ENCODE measurements at regions not wholly inside any gene's neighbourhood (a gene's known extent, or its start where the extent isn't known, plus 50 kb on each side); places are given as distances from the start of the nearest gene placed in this dataset.

DNA sequence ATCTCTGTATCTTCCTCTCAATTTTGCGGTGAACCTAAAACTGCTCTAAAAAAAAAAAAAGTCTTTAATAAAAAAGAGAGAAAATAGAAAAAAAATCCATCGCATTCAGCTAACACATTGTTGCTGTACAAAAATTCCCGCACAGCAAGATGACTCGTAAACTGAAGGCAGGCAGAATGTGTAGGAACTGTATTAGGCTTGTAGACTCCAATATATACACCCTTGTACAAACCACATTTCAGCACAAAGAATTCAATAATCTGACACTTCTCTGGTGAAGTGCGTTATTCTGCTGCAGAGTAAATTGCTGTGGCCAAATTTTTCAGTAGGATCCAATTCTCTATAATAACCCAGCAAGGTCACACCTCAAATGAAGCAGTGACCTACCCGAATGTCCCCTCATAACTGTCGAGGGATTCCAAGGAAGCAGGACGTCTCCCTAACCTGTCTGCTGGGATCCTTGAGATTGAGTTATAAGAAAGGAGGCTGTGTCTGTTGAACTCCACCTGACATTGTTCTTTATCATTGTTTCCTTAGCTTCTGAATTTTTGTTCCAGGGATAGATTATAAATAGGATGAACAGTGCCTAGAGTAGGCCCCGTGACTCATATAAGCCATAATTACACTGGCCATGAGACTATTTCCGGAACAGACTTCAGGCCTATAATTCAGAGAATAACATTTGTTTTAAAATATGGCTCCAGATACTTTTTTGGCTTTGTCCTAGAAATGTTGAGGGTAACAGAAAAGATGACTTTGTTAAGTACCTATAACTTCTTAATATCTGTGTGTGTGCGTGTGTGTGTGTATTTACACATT, 348.3 kb downstream of the PCDH7 start:
- ATAC-seq, result no peak
- TF ChIP-seq, protein P1, sequence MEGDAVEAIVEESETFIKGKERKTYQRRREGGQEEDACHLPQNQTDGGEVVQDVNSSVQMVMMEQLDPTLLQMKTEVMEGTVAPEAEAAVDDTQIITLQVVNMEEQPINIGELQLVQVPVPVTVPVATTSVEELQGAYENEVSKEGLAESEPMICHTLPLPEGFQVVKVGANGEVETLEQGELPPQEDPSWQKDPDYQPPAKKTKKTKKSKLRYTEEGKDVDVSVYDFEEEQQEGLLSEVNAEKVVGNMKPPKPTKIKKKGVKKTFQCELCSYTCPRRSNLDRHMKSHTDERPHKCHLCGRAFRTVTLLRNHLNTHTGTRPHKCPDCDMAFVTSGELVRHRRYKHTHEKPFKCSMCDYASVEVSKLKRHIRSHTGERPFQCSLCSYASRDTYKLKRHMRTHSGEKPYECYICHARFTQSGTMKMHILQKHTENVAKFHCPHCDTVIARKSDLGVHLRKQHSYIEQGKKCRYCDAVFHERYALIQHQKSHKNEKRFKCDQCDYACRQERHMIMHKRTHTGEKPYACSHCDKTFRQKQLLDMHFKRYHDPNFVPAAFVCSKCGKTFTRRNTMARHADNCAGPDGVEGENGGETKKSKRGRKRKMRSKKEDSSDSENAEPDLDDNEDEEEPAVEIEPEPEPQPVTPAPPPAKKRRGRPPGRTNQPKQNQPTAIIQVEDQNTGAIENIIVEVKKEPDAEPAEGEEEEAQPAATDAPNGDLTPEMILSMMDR (IDR thresholded peaks at IDR 0.05), result no peak
- TF ChIP-seq POLR2A (IDR thresholded peaks at IDR 0.05), result no peak
- intact Hi-C loops (cut with DNase I), result no loop called here
- no peak for DNase-seq
- Histone ChIP-seq H3K36me3 (no peaks in the 10 kb centered on the region), H3K4me1 (no peaks in the 10 kb centered on the region), H3K27me3 (no peaks in the 10 kb centered on the region), H3K9me3 (no peaks in the 10 kb centered on the region), H3K27ac (no peak overlapping the region), H3K4me3 (no peak overlapping the region)
- 49% methylated on average over 11 of the region's 11 CpGs for WGBS (ENCODE audit: insufficient coverage, low coverage, low lambda C conversion rate, missing lambda C conversion rate)

DNA sequence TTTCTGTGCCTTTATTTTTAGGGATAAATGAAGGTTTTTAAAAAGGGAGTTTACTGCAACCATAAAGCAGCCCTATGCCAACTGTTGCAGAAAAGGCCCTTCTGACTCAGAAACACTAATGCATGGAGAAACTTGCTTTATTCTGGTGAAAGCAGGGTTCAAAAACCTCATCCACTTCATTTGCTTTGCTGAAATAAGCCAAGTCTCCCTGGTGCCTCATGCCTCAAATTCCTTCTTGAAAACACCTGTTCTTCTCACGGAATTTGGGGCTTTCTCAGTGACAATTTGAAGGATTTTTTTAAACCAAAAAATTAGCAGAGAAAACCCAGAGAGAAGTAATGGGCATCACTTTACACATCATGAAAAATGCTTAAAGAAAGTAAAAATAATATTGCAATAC, 349.0 kb downstream of the PCDH7 start:
- Histone ChIP-seq H3K4me1 (no peaks in the 10 kb centered on the region), H3K9me3 (no peaks in the 10 kb centered on the region), H3K4me3 (no peak overlapping the region), H3K27ac (no peak overlapping the region), H3K27me3 (no peaks in the 10 kb centered on the region), H3K36me3 (no peaks in the 10 kb centered on the region)
- TF ChIP-seq, protein P1 (IDR thresholded peaks at IDR 0.05), result no peak
- no peak for TF ChIP-seq POLR2A (IDR thresholded peaks at IDR 0.05)
- DNase-seq (no peak), ATAC-seq (no peak)
- 33% methylated on average over 1 of the region's 1 CpG for whole genome bisulfite sequencing (ENCODE audit: insufficient coverage, low coverage, low lambda C conversion rate, missing lambda C conversion rate)
- intact Hi-C loops (cut with DNase I), result no loop called here

DNA sequence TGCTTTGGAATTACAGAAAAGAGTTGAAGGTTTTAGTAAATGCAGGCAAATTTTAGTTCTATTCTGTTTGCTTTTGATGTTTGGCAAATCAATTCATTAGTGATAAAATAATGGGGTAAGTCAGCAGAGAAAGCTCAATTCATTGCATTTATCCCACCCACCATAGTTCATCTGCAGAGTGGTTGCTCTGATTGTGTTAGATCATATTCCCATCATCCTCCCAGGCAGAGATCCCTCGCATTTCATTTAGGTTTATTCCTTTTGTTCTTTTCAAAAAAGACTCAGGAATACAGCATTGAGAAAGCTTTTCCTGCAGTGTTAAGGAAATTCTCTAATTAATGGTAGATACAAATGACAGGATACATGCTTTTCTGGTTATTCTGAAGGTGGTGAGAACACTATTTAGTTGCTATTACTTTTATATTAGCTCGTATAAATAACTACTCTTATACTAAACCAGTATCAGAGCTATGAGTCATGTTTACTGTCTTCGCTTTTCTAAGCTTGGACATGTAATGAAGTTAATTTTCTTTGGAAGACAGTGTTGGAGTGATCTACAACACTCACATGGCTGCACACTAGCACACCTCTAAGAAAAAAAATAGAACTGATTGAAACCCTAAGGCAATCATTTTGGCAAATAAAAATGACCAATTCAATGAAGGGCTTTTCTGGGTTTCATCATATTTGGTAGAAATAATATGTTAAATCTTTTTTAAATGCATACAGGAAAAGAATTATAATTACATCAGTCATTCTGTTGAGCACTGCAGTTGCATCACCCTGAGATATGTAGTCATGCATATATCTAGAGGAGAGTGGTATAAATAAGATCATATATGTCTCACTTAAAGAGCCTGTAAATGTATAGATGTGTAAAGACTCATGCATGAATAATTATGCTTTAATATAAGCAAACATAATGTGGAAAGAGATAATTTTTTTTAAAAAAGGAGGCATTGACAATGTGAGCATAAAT, 351.6 kb downstream of the PCDH7 start:
- no peaks in the 10 kb centered on the region for H3K4me1 ChIP-seq
- intact Hi-C loops (cut with DNase I), result no loop called here
- no peaks in the 10 kb centered on the region for H3K27me3 ChIP-seq
- DNase-seq (no peak), ATAC-seq (no peak)
- TF ChIP-seq POLR2A (IDR thresholded peaks at IDR 0.05), result no peak
- TF ChIP-seq, protein P1 (IDR thresholded peaks at IDR 0.05), result no peak
- no peak overlapping the region for H3K27ac ChIP-seq
- H3K9me3 ChIP-seq, result no peaks in the 10 kb centered on the region
- no peak overlapping the region for H3K4me3 ChIP-seq
- 43% methylated on average over 3 of the region's 3 CpGs for WGBS (ENCODE audit: insufficient coverage, low coverage, low lambda C conversion rate, missing lambda C conversion rate)
- H3K36me3 ChIP-seq, result no peaks in the 10 kb centered on the region

DNA sequence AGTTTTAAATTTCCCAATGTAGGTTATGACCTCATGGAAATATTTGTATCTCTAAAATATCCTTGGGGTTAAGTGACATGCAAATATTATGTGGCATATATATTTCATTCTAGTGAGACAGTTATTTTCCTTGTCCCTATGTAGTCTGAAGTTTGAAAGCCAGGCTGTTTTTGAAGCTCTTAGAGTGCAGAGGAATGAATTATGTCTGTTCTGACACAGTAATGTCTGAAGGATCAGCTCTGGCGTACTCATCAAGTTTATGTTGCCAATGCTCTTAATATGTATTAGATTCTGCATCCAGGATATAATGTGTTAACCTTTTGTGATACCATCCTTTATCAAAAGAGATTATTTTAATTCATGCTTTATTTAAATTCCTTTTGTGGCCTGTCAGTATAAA, 355.8 kb downstream of the PCDH7 start:
- no peak overlapping the region for H3K4me3 ChIP-seq
- no peak for TF ChIP-seq POLR2A (IDR thresholded peaks at IDR 0.05)
- TF ChIP-seq, protein P1 (IDR thresholded peaks at IDR 0.05), result no peak
- ATAC-seq (no peak), DNase-seq (no peak)
- intact Hi-C loops (cut with DNase I), result no loop called here
- no peaks in the 10 kb centered on the region for H3K4me1 ChIP-seq
- no peak overlapping the region for H3K27ac ChIP-seq
- no peaks in the 10 kb centered on the region for H3K9me3 ChIP-seq
- 4% methylated on average over 1 of the region's 1 CpG for WGBS (ENCODE audit: insufficient coverage, low coverage, low lambda C conversion rate, missing lambda C conversion rate)
- no peaks in the 10 kb centered on the region for H3K27me3 ChIP-seq
- H3K36me3 ChIP-seq, result no peaks in the 10 kb centered on the region

All from right lobe of liver (tissue), 6 donors.